Activated CD4-positive, alpha-beta T cell treated with anti-CD3 and anti-CD28 coated beads, Interleukin-2, amount 10 ng/mL, durations not matched to agents 24 days and 14 days (primary cell): ENCODE measurements at regions not wholly inside any gene's neighbourhood (a gene's known extent, or its start where the extent isn't known, plus 50 kb on each side); places are given as distances from the start of the nearest gene placed in this dataset.

Experiments used
- DNase-seq: peaks from one replicate; pipeline ENCODE4 v3.0.0; 2022
- H3K27ac Mint-ChIP-seq: one replicate; pipeline ENCODE4 v1.8.0; 2022; ENCODE audit warnings: mild to moderate bottlenecking, mixed read lengths
- H3K27me3 Mint-ChIP-seq: one replicate; pipeline ENCODE4 v1.8.0; 2022; ENCODE audit warnings: mixed read lengths
- H3K36me3 Mint-ChIP-seq: one replicate; pipeline ENCODE4 v1.8.0; 2022; ENCODE audit warnings: low read depth, mild to moderate bottlenecking, mixed read lengths
- H3K4me1 Mint-ChIP-seq: one replicate; pipeline ENCODE4 v1.8.0; 2021; ENCODE audit warnings: mixed read lengths
- H3K4me3 Mint-ChIP-seq: one replicate; pipeline ENCODE4 v1.8.0; 2022; ENCODE audit warnings: mild to moderate bottlenecking, moderate library complexity, mixed read lengths
- H3K9me3 Mint-ChIP-seq: one replicate; pipeline ENCODE4 v1.8.0; 2021; ENCODE audit warnings: mixed read lengths
- intact Hi-C: fragments of 100-400 bp; cut with micrococcal nuclease; formaldehyde crosslinking; loops from one replicate; pipeline ENCODE4 v1.15.1; 2023

GRCh38 chr18:38886861-38887670 lies 1321.5 kb upstream of the CELF4 start:
- Mint-ChIP-seq H3K27ac (no peak overlapping the region), H3K4me3 (no peak overlapping the region), H3K9me3 (no peaks in the 10 kb centered on the region), H3K27me3 (no peaks in the 10 kb centered on the region), H3K36me3 (no peaks in the 10 kb centered on the region), H3K4me1 (no peaks in the 10 kb centered on the region)
- intact Hi-C loops: loop anchor here (10.0 kb wide), 1 partner anchor 58 kb away; no protein-coding TSS in a partner anchor
- DNase-seq: no peak

GRCh38 chr18:38886235-38886634 lies 1320.6 kb upstream of the CELF4 start:
- H3K4me3 Mint-ChIP-seq: no peak overlapping the region
- H3K4me1 Mint-ChIP-seq: no peaks in the 10 kb centered on the region

GRCh38 chr18:38884050-38884449 lies 1318.5 kb upstream of the CELF4 start:
- no peaks in the 10 kb centered on the region for H3K4me1 Mint-ChIP-seq
- H3K27ac Mint-ChIP-seq: no peak overlapping the region
- intact Hi-C loops: loop anchor here (10.0 kb wide), 1 partner anchor 61 kb away; no protein-coding TSS in a partner anchor

More at GRCh38 chr18:38886235-38886634, 1320.6 kb upstream of the CELF4 start:
- Mint-ChIP-seq H3K36me3 (no peaks in the 10 kb centered on the region), H3K9me3 (no peaks in the 10 kb centered on the region), H3K27ac (no peak overlapping the region), H3K27me3 (no peaks in the 10 kb centered on the region)
- no peak for DNase-seq
- intact Hi-C loops: loop anchor here (10.0 kb wide), 1 partner anchor 59 kb away; no protein-coding TSS in a partner anchor

GRCh38 chr18:38883111-38883510 lies 1317.5 kb upstream of the CELF4 start:
- H3K4me1 Mint-ChIP-seq: no peaks in the 10 kb centered on the region
- no peak overlapping the region for H3K4me3 Mint-ChIP-seq
- intact Hi-C loops: loop anchor here (10.0 kb wide), 1 partner anchor 62 kb away; no protein-coding TSS in a partner anchor
- no peaks in the 10 kb centered on the region for H3K36me3 Mint-ChIP-seq
- no peaks in the 10 kb centered on the region for H3K27me3 Mint-ChIP-seq
- H3K9me3 Mint-ChIP-seq: no peaks in the 10 kb centered on the region
- no peak for DNase-seq
- H3K27ac Mint-ChIP-seq: no peak overlapping the region

More at GRCh38 chr18:38884050-38884449, 1318.5 kb upstream of the CELF4 start:
- no peaks in the 10 kb centered on the region for H3K9me3 Mint-ChIP-seq
- no peak overlapping the region for H3K4me3 Mint-ChIP-seq
- DNase-seq: no peak
- no peaks in the 10 kb centered on the region for H3K36me3 Mint-ChIP-seq
- no peaks in the 10 kb centered on the region for H3K27me3 Mint-ChIP-seq

GRCh38 chr18:38879871-38880270 lies 1314.3 kb upstream of the CELF4 start:
- no peaks in the 10 kb centered on the region for H3K27me3 Mint-ChIP-seq
- no peaks in the 10 kb centered on the region for H3K9me3 Mint-ChIP-seq
- H3K4me1 Mint-ChIP-seq: no peaks in the 10 kb centered on the region
- H3K36me3 Mint-ChIP-seq: no peaks in the 10 kb centered on the region
- no peak overlapping the region for H3K4me3 Mint-ChIP-seq
- DNase-seq: no peak
- intact Hi-C loops: loop anchor here (10.0 kb wide), 1 partner anchor 65 kb away; no protein-coding TSS in a partner anchor
- H3K27ac Mint-ChIP-seq: no peak overlapping the region

- Mint-ChIP-seq H3K4me1 (no peaks in the 10 kb centered on the region), H3K27ac (no peak overlapping the region), H3K9me3 (no peaks in the 10 kb centered on the region), H3K36me3 (no peaks in the 10 kb centered on the region), H3K27me3 (no peaks in the 10 kb centered on the region), H3K4me3 (no peak overlapping the region)
- no peak for DNase-seq
- intact Hi-C loops: no loop called here
These were observed 1306.7 kb upstream of the CELF4 start for GRCh38 chr18:38872342-38872741.

GRCh38 chr18:38868757-38869156 lies 1303.2 kb upstream of the CELF4 start:
- Mint-ChIP-seq H3K4me3 (no peak overlapping the region), H3K27ac (no peak overlapping the region), H3K4me1 (no peaks in the 10 kb centered on the region), H3K36me3 (no peaks in the 10 kb centered on the region), H3K9me3 (no peaks in the 10 kb centered on the region), H3K27me3 (no peaks in the 10 kb centered on the region)
- intact Hi-C loops: no loop called here
- no peak for DNase-seq

GRCh38 chr18:38867680-38868079 lies 1302.1 kb upstream of the CELF4 start:
- intact Hi-C loops: no loop called here
- Mint-ChIP-seq H3K36me3 (no peaks in the 10 kb centered on the region), H3K4me1 (no peaks in the 10 kb centered on the region), H3K27me3 (no peaks in the 10 kb centered on the region), H3K9me3 (no peaks in the 10 kb centered on the region), H3K4me3 (no peak overlapping the region), H3K27ac (no peak overlapping the region)
- no peak for DNase-seq

- intact Hi-C loops: no loop called here
- Mint-ChIP-seq H3K27me3 (no peaks in the 10 kb centered on the region), H3K4me1 (no peaks in the 10 kb centered on the region), H3K36me3 (no peaks in the 10 kb centered on the region), H3K4me3 (no peak overlapping the region), H3K27ac (no peak overlapping the region), H3K9me3 (peaks cover 8% of the 10 kb centered on the region)
- DNase-seq: no peak
These were observed 1285.9 kb upstream of the CELF4 start for GRCh38 chr18:38851526-38851925.

GRCh38 chr18:38847326-38847725 lies 1281.7 kb upstream of the CELF4 start:
- intact Hi-C loops: no loop called here
- Mint-ChIP-seq H3K27me3 (no peaks in the 10 kb centered on the region), H3K36me3 (no peaks in the 10 kb centered on the region), H3K4me1 (no peaks in the 10 kb centered on the region), H3K9me3 (peaks cover 4% of the 10 kb centered on the region), H3K4me3 (no peak overlapping the region), H3K27ac (no peak overlapping the region)
- DNase-seq: no peak

GRCh38 chr18:38843291-38843690 lies 1277.7 kb upstream of the CELF4 start:
- Mint-ChIP-seq H3K4me3 (no peak overlapping the region), H3K9me3 (no peaks in the 10 kb centered on the region), H3K27me3 (no peaks in the 10 kb centered on the region), H3K36me3 (no peaks in the 10 kb centered on the region), H3K4me1 (no peaks in the 10 kb centered on the region), H3K27ac (no peak overlapping the region)
- no peak for DNase-seq
- intact Hi-C loops: no loop called here

GRCh38 chr18:38826247-38826646 lies 1260.6 kb upstream of the CELF4 start:
- DNase-seq: no peak
- Mint-ChIP-seq H3K27ac (no peak overlapping the region), H3K4me3 (no peak overlapping the region), H3K36me3 (no peaks in the 10 kb centered on the region), H3K27me3 (no peaks in the 10 kb centered on the region), H3K4me1 (no peaks in the 10 kb centered on the region), H3K9me3 (no peaks in the 10 kb centered on the region)
- intact Hi-C loops: no loop called here

- Mint-ChIP-seq H3K27me3 (no peaks in the 10 kb centered on the region), H3K4me3 (no peak overlapping the region), H3K36me3 (no peaks in the 10 kb centered on the region), H3K4me1 (no peaks in the 10 kb centered on the region), H3K27ac (no peak overlapping the region), H3K9me3 (no peaks in the 10 kb centered on the region)
- intact Hi-C loops: no loop called here
- DNase-seq: no peak
These were observed 1245.6 kb upstream of the CELF4 start for GRCh38 chr18:38811209-38811608.

- intact Hi-C loops: no loop called here
- no peaks in the 10 kb centered on the region for H3K4me1 Mint-ChIP-seq
- no peaks in the 10 kb centered on the region for H3K9me3 Mint-ChIP-seq
- H3K36me3 Mint-ChIP-seq: no peaks in the 10 kb centered on the region
- H3K4me3 Mint-ChIP-seq: no peak overlapping the region
- H3K27ac Mint-ChIP-seq: no peak overlapping the region
- DNase-seq: no peak
- H3K27me3 Mint-ChIP-seq: no peaks in the 10 kb centered on the region
These were observed 1245.2 kb upstream of the CELF4 start for GRCh38 chr18:38810789-38811188.

GRCh38 chr18:38807915-38808314 lies 1242.3 kb upstream of the CELF4 start:
- Mint-ChIP-seq H3K27me3 (no peaks in the 10 kb centered on the region), H3K4me3 (no peak overlapping the region), H3K9me3 (no peaks in the 10 kb centered on the region), H3K4me1 (no peaks in the 10 kb centered on the region), H3K27ac (no peak overlapping the region), H3K36me3 (no peaks in the 10 kb centered on the region)
- no peak for DNase-seq
- intact Hi-C loops: no loop called here
